ENCODE measurements at regions not wholly inside any gene's neighbourhood (a gene's known extent, or its start where the extent isn't known, plus 50 kb on each side); places are given as distances from the start of the nearest gene placed in this dataset.
"Not testable (repeated sequence)": the region's sequence is repeated elsewhere in the genome, so short reads cannot be mapped to it uniquely, and the experiment has no call there.

DNA sequence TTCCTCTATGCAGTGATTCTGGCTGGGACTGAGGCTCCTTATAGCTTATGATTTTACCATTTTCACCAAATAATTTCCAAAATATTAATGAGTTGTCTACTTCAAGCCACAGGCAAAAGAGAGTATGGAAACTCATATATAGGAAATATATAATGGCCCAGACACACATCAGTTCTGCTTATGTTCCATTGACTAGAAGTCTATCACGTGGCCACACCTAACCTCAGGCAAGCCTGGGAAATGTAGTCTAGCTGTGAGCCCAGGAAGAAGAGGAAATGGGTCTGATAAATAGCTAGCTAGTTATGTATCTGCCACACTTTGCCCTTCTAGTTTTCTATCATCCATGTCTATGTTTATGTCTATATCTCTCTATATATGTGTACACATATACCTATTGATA, 195.1 kb downstream of the OTOL1 start:
- no peak for DNase-seq (ENCODE audit: low read depth)

DNA sequence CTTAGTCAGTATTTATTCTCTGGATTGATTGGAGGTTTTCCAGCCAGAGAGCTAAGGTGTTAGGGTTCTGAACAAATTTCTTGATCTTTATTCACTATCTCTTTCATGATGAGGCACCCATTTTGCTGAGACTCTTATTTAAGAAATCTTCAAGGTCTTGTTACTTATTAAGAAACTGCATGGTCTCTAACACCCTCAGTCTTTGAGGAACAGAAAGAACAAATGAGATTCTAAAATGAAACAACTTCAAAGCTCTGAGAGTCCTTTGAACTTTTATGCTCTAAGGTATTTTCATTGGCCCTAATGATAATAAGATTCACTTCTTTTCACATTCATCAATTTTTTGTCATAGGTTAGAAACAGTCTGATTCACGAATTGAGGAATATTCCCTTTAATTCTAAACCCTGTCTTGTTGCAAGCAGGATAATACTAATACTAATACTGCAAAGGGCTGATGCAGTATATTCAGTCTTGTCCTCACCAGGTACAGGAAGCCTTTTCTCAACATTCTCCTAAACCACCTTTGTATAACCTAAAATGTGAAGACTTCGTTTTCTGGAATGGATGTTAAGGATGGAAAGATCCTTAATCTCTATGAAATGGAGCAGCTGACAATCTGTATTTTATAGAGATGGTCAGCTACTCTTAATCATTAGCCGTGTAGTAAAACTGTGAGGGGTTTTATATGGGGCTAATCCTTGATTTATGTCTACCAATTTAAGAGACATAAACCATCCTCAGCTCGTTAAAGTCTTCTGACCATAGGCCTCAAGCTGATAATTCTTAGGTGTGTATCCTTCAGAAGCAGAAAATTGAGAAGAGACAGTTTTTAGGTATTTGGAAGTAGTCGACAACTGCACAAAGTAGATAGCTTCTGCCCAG, 198.3 kb downstream of the OTOL1 start:
- DNase-seq (ENCODE audit: low read depth): no peak

DNA sequence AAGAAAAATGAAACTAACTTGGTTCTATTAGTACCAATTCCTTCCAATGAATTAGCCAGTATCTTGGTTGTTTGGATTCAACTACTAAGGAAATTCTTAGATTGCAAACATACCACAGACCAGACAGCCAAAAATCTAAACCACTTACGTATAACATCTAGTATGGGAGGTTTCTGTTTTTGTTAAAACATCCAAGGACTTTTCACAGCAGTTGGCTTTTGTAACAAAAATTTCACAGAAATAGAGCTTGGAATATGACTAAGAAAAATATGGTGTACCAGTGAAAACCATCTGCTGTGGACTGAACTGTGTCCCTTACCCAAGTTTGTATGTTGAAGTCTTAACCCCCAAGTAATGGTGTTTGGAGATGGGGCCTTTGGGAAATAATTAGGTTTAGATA, 199.2 kb downstream of the OTOL1 start:
- DNase-seq (ENCODE audit: low read depth): no peak

DNA sequence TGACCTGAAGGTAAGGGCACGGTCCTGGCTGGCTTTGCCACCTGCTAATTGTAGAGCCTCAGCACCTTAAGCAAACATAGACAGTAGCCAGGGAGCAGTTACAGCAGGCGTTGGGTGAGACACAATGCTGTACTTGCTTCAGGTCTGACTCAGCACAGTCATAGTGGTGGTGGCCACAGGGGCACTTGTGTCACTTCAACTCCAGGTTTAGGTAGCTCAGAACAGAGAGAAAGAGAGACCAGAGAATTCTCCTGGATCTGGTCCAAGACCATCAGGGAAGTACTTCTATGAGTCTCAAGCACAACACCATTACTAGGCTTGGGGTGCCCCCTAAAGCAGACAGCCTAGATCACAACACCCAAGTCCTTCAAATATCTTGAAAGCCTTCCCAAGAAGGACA, 204.4 kb downstream of the OTOL1 start:
- DNase-seq (ENCODE audit: low read depth): no peak

DNA sequence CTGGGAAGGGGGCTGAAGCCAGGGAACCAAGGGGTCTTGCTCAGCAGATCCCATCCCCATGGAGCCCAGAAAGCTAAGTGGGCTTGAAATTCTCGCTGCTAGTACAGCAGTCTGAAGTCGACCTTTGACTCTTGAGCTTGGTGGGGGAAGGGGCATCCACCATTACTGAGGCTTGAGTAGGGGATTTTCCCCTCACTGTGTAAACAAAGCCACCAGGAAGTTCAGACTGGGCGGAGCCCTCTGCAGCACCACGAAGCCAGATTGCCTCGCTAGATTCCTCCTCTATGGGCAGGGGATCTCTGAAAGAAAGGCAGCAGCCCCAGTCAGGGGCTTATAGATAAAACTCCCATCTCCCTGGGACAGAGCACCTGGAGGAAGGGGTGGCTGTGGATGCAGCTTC, 210.6 kb downstream of the OTOL1 start:
- not testable (repeated sequence) for DNase-seq (ENCODE audit: low read depth)

DNA sequence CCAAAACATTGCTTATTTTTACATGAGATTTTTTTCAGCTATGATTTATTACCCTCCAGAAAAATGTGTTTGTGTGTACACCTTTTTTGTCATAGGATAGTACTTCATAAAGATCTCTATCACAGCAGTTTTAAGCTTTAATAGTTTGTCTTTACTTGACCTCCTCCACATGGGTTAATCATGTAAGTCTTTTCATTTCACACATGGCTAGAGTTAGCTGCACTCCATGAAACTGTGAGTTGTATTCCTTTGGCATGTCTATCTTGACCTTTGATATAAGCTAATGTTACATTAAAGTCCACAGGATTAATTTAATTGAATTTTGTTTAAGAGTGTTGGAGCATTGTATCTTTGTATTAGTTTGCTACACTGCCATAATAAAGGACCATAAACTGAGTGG, 217.1 kb downstream of the OTOL1 start:
- no peak for DNase-seq (ENCODE audit: low read depth)

DNA sequence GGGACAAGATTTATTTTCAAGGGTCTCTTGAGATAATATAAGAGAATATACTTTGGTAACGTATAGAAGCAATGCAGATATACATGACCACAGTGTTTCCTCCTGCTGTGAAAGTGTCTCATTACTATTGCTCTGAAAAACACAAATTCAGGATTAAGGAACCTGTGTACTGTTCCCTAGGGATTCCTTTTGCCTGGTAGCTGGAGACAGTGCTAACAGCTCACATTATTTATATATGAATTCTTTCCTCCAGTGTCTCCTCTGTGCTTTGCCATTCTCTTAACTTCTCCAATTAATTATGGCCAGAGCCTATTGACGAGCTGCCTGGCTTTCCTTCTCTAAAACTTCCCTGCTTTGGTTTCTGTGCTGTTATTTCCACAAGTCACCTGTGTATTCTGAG, 235.4 kb downstream of the OTOL1 start:
- DNase-seq (ENCODE audit: low read depth): no peak

DNA sequence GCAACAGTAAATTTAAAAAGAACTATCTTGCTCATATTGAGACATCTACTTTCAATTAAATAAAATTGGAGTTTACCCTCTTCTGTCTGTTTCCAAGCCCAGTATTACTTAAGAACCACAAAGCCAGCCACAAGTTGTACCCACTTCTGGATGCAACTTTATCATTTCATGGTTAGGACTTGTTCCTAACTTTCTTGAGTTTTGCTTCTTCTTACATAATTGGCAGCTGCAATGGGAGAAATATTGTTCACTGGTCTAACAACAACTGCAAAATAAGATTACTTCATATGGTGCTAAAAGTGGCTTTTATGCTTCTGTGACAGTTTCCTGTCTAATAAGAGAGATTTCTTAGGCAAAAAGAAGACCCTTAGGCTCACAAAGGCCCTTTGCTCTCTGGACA, 240.6 kb downstream of the OTOL1 start:
- DNase-seq (ENCODE audit: low read depth): no peak

DNA sequence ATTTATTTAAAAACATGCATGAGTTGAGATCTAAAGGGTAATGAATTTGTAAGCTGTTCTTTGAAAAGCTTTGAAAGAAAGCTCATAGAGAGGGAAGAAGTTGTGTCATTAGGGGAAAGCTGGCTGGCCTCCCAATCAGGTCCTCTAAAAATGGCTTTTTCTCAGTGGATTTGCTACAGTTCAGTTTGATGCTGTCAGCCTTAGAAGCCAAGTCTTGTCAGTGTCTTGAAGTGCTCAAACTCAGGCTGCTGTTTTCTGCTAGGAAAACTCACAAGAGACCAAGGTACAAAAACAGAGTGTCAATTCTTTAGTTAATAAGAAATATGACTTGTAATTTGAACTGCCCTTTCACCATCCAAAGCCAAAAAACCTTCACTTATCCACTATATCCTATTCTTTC, 243.8 kb downstream of the OTOL1 start:
- no peak for DNase-seq (ENCODE audit: low read depth)

DNA sequence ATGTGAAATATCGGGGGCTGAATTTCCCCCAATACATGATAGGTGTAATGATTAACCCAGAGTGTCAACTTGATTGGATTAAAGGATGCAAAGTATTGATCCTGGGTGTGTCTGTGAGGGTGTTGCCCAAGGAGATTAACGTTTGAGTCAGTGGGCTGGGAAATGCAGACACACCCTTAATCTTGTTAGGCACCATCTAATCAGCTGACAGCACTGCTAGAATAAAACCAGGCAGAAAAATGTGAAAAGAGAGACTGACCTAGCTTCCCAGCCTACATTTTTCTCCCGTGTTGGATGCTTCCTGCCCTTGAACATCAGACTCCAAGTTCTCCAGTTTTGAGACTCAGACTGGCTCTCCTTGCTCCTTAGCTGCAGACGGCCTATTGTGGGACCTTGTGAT, 247.8 kb downstream of the OTOL1 start:
- DNase-seq (ENCODE audit: low read depth): no peak

DNA sequence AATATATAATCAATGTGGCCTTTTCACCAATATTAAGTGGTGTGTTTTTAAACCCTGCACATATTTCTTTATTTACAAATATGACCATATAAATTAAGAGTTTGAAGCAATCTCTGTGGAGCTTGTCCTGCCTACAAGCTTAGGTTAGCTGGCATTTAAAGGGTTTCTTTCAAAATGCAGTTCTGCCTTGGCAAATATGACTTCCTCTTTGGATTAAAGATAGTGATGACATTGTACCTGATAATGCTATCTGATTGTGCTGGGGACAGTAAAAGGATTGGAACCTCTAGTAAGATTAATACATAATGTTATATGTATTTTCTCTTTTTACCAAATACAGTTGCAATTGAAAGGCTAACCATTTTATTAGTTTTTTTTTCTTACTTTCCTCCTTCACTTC, 249.1 kb downstream of the OTOL1 start:
- no peak for DNase-seq (ENCODE audit: low read depth)

DNA sequence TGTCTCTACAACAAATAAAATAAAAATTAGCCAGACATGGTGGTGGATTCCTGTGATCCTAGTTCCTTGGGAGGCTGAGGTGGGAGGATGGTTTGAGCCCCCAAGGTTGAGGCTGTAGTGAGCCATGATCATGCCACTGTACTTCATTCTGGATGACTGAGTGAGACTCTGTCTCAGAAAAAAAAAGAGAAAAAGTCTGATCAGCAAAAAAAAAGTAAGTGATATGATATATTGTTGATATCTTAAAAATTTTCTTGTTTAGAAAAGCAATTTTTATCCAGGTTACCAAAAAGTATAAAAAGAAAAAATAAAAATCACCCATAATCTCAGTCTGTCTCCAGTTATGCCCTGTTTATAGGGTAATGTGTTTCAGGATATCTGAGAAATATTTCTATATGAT, 251.4 kb downstream of the OTOL1 start:
- no peak for DNase-seq (ENCODE audit: low read depth)

DNA sequence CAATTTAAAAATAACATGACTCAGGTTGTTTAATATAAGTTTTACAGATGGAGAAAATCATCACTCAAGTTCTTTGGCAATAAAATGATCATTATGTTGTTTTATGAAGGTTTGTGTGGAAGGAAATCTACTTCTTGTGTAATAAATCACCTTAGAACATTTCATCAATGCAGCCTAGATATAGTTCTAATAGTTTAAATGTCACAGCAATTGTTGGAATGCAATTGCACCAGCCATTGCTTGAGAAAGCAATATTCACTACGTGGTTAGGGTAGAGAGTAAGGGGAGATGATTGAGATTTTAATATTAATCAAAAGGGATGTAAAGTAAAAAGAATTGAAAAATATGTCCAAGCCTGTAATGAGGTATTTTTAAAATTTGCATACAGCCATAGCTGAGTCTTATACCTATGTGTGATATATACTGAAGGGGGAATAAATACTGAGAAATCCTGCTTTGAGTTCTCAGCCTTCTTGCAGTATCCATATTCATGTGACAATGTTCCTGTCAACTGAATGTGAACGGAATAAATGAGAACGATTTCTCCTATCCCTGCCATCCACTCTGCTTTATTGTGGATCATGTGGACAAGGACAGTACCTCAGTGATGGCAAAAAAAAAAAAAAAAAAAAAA, 257.9 kb downstream of the OTOL1 start:
- no peak for DNase-seq (ENCODE audit: low read depth)

DNA sequence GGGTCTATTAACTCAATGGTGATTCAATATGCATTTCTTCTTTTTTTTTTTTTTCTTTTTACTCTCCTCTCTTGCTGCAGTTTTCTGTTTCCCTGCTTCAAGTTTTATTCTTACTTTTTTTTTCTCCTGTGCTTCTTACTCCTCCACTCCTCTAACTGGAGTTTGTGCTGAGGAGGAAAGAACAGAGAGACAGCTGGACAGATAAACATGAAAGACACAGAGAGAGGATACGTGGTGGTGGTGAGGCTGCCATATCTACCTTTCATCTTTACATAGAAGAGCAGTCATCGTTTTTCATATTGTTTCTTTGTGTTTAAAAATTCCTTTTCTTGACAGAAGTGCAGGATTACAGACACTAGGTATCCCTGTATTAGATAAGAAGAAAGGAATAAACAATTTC, 262.8 kb downstream of the OTOL1 start:
- DNase-seq (ENCODE audit: low read depth): no peak

DNA sequence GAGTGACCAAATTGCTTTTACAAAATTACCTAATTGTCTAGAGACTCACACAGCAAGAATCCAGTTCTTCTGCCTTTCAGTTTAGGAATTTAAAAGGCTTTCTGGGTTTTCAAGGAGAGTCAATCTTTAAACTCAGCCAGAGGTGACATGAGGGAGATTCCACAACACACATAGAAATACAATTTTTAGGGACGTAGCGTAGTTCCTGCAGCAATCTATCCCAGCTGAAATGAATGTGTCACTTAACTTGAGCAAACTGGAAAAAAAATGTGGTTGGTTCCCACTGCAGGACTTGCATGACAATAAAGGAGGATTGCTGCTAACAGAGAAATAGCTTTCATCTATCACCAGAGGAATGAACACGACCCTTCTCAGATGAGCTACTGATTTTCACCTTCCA, 269.7 kb downstream of the OTOL1 start:
- DNase-seq (ENCODE audit: low read depth): no peak

DNA sequence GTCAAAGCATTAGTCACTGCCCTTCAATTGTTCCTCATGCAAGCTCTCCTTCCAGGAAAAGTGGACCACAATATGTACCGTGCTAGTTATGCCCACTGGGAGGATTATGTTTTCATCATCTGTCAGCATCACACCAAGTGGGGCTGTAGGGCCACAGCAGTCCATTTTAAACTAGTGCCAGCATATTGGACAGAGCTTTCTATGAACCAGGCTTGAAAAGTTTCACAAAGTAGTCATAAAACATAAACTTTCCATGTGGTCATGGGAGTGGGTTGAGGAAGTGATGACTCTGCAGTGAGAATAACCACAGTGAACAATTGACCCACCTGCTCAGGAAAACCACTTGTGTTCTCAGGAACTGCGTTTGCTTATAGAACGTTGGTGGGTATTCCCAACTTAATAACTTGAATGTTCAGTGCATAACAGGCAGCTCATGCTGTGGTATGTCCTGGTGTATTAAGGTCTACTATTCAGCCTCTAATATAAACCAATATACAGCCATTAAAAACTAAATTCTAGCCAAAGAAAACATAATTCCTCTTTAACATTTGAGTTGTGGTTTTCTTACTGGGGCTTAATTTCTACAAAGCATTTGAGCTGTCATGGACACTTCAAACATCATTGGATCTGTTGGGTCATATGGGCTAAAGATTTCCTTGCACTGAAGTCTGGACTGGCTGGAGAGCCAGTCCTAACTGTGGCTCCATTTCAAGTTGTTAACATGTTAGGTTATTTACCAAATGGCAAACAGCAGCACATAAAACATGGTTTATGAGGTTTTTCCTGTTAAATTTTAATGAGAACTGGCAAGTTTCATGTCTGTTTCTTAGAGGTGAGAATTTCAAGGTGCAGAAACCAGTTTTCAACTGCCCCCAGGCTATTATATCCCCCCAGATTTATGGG, 274.1 kb downstream of the OTOL1 start:
- no peak for DNase-seq (ENCODE audit: low read depth)

DNA sequence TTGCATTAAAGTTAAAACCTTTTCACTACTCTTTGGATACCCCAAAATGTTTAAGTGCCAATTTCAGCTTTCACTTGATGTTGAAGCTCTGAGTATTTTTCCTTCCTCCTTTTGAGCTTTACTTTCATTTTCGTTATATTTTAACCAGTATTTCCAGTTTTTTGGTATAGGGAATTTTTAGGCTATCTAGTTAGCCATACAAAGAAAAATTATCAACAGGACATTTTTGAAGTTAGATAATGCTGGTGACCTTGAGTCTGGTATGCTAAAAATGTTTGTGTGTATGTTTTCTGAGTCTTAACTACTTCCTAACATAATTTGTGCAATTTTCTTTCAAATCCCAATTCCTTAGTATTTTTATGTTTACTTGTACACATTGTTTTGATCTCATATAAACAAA, 284.8 kb downstream of the OTOL1 start:
- no peak for DNase-seq (ENCODE audit: low read depth)

DNA sequence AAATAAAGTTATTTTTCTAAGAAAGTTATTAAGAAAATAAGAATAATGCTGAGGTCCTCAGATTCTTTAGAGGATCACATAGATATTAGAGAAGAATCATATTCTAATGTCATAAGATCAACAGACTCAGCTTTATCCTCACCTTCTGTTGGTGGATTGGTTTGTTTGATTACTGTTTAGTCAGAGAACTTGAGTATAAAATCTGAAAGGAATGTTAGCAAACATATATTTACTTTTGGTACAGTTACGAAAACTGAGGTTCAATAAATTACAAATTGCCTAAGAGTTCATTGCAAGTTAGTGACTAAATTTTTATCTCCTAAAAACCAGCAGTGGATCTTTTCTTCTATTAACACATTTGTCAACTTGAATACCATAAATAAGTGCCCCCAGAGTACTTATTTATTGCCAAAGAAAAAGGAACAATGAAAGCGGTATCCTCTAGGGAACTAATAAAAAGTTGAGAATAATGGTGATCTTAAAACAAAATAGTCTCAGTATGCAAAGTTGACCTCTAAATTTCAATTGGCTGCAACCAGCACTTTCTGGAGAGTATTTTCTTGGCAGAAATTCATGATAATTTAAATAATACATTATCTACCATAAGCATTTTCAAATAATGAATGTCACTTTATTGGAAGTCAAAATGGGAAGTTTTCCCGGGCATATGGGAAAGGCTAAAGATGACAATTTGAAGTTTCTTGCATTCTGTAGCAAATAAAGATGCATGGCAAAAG, 296.8 kb downstream of the OTOL1 start:
- DNase-seq (ENCODE audit: low read depth): no peak

DNA sequence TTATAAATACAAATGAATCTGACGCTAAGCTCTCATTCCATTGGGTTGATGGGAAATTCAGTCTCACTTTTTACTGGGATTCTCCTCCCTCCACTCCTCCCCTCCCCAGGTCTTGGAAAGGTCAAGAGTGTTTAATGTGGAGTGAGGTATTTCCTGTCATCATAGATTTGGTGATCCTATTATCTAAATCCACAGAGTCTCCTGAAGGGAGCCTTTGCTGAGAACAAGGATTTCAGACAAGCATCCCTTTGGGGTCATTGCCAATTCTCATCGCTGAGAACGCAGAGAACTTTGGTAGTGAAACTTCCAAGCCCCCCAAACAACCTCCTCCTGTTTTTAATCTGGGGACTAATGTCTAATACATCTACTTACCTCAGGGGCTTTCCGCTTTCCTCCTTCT, 297.9 kb downstream of the OTOL1 start:
- DNase-seq (ENCODE audit: low read depth): no peak

DNA sequence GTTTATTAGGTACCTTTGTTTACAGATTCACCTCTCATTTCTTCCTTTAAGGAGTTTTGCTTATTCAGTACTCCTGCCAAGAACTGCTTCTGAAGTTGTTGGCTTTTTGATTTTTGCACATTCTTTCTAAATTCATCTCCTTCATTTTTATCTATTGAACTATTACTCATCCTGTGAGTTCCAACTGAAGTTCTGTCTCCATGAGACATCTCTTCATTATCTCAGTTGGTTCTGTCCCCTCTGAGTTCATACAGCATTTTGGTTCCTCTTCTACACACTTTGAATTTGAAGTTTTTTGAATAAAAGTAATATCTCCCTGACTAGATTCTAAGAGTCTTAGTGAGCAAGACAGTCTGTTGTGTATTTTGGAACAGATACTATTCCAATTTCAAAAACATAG, 299.7 kb downstream of the OTOL1 start:
- no peak for DNase-seq (ENCODE audit: low read depth)

DNA sequence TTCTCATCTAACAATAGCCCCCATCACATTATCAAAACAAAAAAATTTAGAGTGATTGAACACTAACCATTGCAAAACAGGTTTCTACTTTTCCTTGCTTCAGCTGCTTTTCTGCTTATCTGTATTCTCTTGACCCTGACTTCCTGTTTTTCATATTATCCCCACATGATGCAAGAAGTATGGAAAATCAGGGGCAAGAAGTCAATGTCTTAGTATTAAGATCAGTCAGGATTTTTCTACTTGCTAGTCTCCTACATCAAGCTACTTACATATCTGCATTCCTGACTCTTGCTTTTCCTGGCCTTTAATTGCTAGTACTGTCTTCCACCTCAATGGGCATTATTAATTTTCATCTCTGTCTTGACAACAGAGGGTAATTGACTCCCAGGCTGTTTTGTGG, 300.2 kb downstream of the OTOL1 start:
- no peak for DNase-seq (ENCODE audit: low read depth)

DNA sequence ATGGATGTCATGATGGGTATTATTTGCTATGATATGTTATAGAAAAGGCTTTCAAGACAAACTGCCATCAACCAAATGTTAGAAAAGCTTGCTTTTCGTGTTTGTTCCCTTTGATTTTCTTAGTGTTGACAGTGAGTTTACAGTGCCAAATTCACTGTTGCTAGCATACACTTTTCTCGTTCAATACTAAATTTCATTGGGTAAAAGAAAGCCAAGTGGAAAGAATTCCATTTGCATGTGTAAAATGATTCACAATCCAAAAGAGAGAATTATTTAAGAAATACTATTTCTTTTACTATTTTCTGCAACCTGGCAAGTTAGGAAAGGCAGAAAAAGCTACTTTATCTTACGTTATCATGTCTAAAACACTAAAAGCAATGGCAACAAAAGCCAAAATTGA, 301.4 kb downstream of the OTOL1 start:
- no peak for DNase-seq (ENCODE audit: low read depth)

All from HS-27A (cell line).